OCI-LY7 (cell line): ENCODE measurements at regions not wholly inside any gene's neighbourhood (a gene's known extent, or its start where the extent isn't known, plus 50 kb on each side); places are given as distances from the start of the nearest gene placed in this dataset.
"Not testable (repeated sequence)": the region's sequence is repeated elsewhere in the genome, so short reads cannot be mapped to it uniquely, and the experiment has no call there.

ENCODE experiments used
- BruUV-seq: library from RNA; stranded (reverse); fragments of 400-500 nt; replicated peaks from 2 replicates; lab custom pipeline; 2021; lab: Mats Ljungman, UMichigan
- CTCF ChIA-PET: fragments of 300-600 bp; sonication (Branson Sonifier 250); formaldehyde crosslinking; loops from one replicate; lab custom pipeline; 2022; ENCODE audit warnings: antibody characterized with exemption; ENCODE audit not compliant: unreplicated experiment; lab: Charles Lee
- POLR2A ChIA-PET: fragments of 300-600 bp; sonication (Branson Sonifier 250); formaldehyde crosslinking; loops from one replicate; lab custom pipeline; 2022; ENCODE audit warnings: antibody characterized with exemption; lab: Charles Lee
- DNase-seq: peaks from one replicate; pipeline ENCODE4 v3.0.0-alpha.2; 2015; ENCODE audit warnings: low spot score
- H2AFZ ChIP-seq: fragments of 200-600 bp; sonication (generic), shearing (Covaris generic); 2 replicates; pipeline ENCODE4 v1.6.1; 2014; ENCODE audit warnings: mild to moderate bottlenecking, antibody characterized with exemption, low read length, moderate library complexity
- H3K27ac ChIP-seq: fragments of 200-600 bp; sonication (generic); 2 replicates; pipeline ENCODE4 v1.5.1; 2014; ENCODE audit warnings: mixed run types, low read depth, mild to moderate bottlenecking, moderate library complexity, low read length, inconsistent platforms; ENCODE audit not compliant: poor library complexity, severe bottlenecking
- H3K36me3 ChIP-seq: fragments of 200-600 bp; sonication (generic); 2 replicates; pipeline ENCODE4 v1.6.1; 2014; ENCODE audit warnings: mild to moderate bottlenecking, antibody characterized with exemption, low read length, moderate library complexity, mixed read lengths; ENCODE audit not compliant: insufficient read depth
- H3K4me1 ChIP-seq: fragments of 200-600 bp; sonication (generic); 2 replicates; pipeline ENCODE4 v1.5.1; 2014; ENCODE audit warnings: mild to moderate bottlenecking, low read length; ENCODE audit not compliant: insufficient read depth, poor library complexity, severe bottlenecking
- H3K4me2 ChIP-seq: fragments of 200-600 bp; sonication (generic); 2 replicates; pipeline ENCODE4 v1.6.1; 2014; ENCODE audit warnings: mild to moderate bottlenecking, low read length
- H3K4me3 ChIP-seq: fragments of 200-600 bp; sonication (generic); 2 replicates; pipeline ENCODE4 v1.5.1; 2014; ENCODE audit warnings: mild to moderate bottlenecking, low read depth, low read length; ENCODE audit not compliant: poor library complexity, severe bottlenecking
- H3K79me2 ChIP-seq: fragments of 200-600 bp; sonication (generic); 2 replicates; pipeline ENCODE4 v1.6.1; 2016; ENCODE audit warnings: low read depth, mild to moderate bottlenecking, low read length, moderate library complexity, mixed read lengths; ENCODE audit not compliant: insufficient read depth
- H3K9me2 ChIP-seq: fragments of 200-600 bp; sonication (generic); 2 replicates; pipeline ENCODE4 v1.6.1; 2016; ENCODE audit warnings: mild to moderate bottlenecking, low read length, mixed read lengths; ENCODE audit not compliant: insufficient read depth
- H3K9me3 ChIP-seq: fragments of 200-600 bp; sonication (generic); 2 replicates; pipeline ENCODE4 v1.6.1; 2014; ENCODE audit warnings: mild to moderate bottlenecking, mixed run types, low read length, mixed read lengths
- H4K20me1 ChIP-seq: fragments of 200-600 bp; sonication (generic); 2 replicates; pipeline ENCODE4 v1.6.1; 2014; ENCODE audit warnings: mild to moderate bottlenecking, antibody characterized with exemption, low read length, moderate library complexity, mixed read lengths; ENCODE audit not compliant: insufficient read depth
- intact Hi-C: fragments of 100-400 bp; cut with micrococcal nuclease; formaldehyde crosslinking; loops from one replicate; pipeline ENCODE4 v1.10.0; 2022; ENCODE audit not compliant: unreplicated experiment

GRCh38 chr17:45605751-45606150 is 115.2 kb upstream of the PLEKHM1 start:
- CTCF ChIA-PET, H3K4me3 ChIP-seq, POLR2A ChIA-PET, H3K27ac ChIP-seq, BruUV-seq, H4K20me1 ChIP-seq, H3K9me3 ChIP-seq, DNase-seq, H3K79me2 ChIP-seq, H3K4me2 ChIP-seq, H3K36me3 ChIP-seq, H3K4me1 ChIP-seq, intact Hi-C loops, H2AFZ ChIP-seq, H3K9me2 ChIP-seq: not testable (repeated sequence)

- H3K27ac ChIP-seq, CTCF ChIA-PET, H3K9me2 ChIP-seq, H3K79me2 ChIP-seq, BruUV-seq, intact Hi-C loops, POLR2A ChIA-PET, H3K36me3 ChIP-seq, H3K4me2 ChIP-seq, H3K4me1 ChIP-seq, H4K20me1 ChIP-seq, H3K9me3 ChIP-seq, H2AFZ ChIP-seq: not testable (repeated sequence)
- peak; percentile 59 for DNase-seq
- peak overlapping the region; percentile 65 for H3K4me3 ChIP-seq
Measured at GRCh38 chr17:45619984-45620405, 129.5 kb upstream of the PLEKHM1 start.

GRCh38 chr17:45620468-45620867 is 129.9 kb upstream of the PLEKHM1 start:
- intact Hi-C loops, H4K20me1 ChIP-seq, H3K36me3 ChIP-seq, H3K9me2 ChIP-seq, H3K79me2 ChIP-seq, H2AFZ ChIP-seq, H3K4me1 ChIP-seq, POLR2A ChIA-PET, BruUV-seq, H3K27ac ChIP-seq, CTCF ChIA-PET, H3K9me3 ChIP-seq, DNase-seq: not testable (repeated sequence)
- H3K4me2 ChIP-seq: 0 out of 2 replicates have a peak overlapping the region, but pooled peaks have one; percentile 42
- peak overlapping the region; percentile 65 for H3K4me3 ChIP-seq

GRCh38 chr17:45621087-45621486 is 130.6 kb upstream of the PLEKHM1 start:
- peak overlapping the region; percentile 49 for H3K4me3 ChIP-seq
- not testable (repeated sequence) for H3K9me2 ChIP-seq

GRCh38 chr17:45622295-45622694 is 131.8 kb upstream of the PLEKHM1 start:
- H3K27ac ChIP-seq, H3K4me3 ChIP-seq, DNase-seq, CTCF ChIA-PET, H3K79me2 ChIP-seq, H3K9me3 ChIP-seq, H2AFZ ChIP-seq, H3K36me3 ChIP-seq, POLR2A ChIA-PET, H3K4me1 ChIP-seq, H3K4me2 ChIP-seq, H3K9me2 ChIP-seq, BruUV-seq, intact Hi-C loops, H4K20me1 ChIP-seq: not testable (repeated sequence)

More at GRCh38 chr17:45621087-45621486, 130.6 kb upstream of the PLEKHM1 start:
- DNase-seq, H4K20me1 ChIP-seq, H3K4me1 ChIP-seq, H3K79me2 ChIP-seq, POLR2A ChIA-PET, H3K36me3 ChIP-seq, H2AFZ ChIP-seq, CTCF ChIA-PET, intact Hi-C loops, H3K9me3 ChIP-seq, H3K27ac ChIP-seq, BruUV-seq: not testable (repeated sequence)
- H3K4me2 ChIP-seq: peak overlapping the region; percentile 50; the same call in 1 of the 2 replicates
